SU-DHL-6 (cell line): ENCODE measurements at regions not wholly inside any gene's neighbourhood (a gene's known extent, or its start where the extent isn't known, plus 50 kb on each side); places are given as distances from the start of the nearest gene placed in this dataset.
"Not testable (repeated sequence)": the region's sequence is repeated elsewhere in the genome, so short reads cannot be mapped to it uniquely, and the experiment has no call there.

Source experiments
- H2AFZ ChIP-seq: fragments of 200-600 bp; sonication (generic); 2 replicates; pipeline ENCODE4 v1.6.1; 2014; ENCODE audit warnings: low read depth, mild to moderate bottlenecking, moderate library complexity, mixed read lengths, antibody characterized with exemption, low read length; ENCODE audit not compliant: severe bottlenecking
- H3F3A ChIP-seq: fragments of 200-600 bp; shearing (Covaris generic); 2 replicates; pipeline ENCODE4 v1.6.0; 2016; ENCODE audit warnings: antibody characterized with exemption, mild to moderate bottlenecking; ENCODE audit not compliant: insufficient read depth
- H3K27ac ChIP-seq: fragments of 200-600 bp; sonication (generic); 2 replicates; pipeline ENCODE4 v1.5.1; 2016; ENCODE audit warnings: low read depth, mild to moderate bottlenecking, low read length, moderate library complexity, mixed read lengths
- H3K27me3 ChIP-seq: fragments of 200-600 bp; sonication (generic), shearing (Covaris generic); 2 replicates; pipeline ENCODE4 v1.6.0; 2014; ENCODE audit warnings: mild to moderate bottlenecking, low read length
- H3K36me3 ChIP-seq: fragments of 200-600 bp; sonication (generic); 2 replicates; pipeline ENCODE4 v1.6.1; 2014; ENCODE audit warnings: mild to moderate bottlenecking, low read length, mixed read lengths
- H3K4me2 ChIP-seq: fragments of 300-600, 200-600 bp; shearing (Covaris generic), sonication (generic); 2 replicates; pipeline ENCODE4 v1.6.0; 2014; ENCODE audit warnings: low read length, low read depth, mild to moderate bottlenecking; ENCODE audit not compliant: poor library complexity, severe bottlenecking
- H3K4me3 ChIP-seq: fragments of 200-600 bp; sonication (generic); 2 replicates; pipeline ENCODE4 v1.5.1; 2014; ENCODE audit warnings: antibody characterized with exemption, low read length, mild to moderate bottlenecking, mixed read lengths; ENCODE audit not compliant: insufficient read depth, poor library complexity, severe bottlenecking
- H3K79me2 ChIP-seq: fragments of 200-600 bp; sonication (generic); 2 replicates; pipeline ENCODE4 v1.6.1; 2014; ENCODE audit warnings: mild to moderate bottlenecking, low read length, moderate library complexity; ENCODE audit not compliant: insufficient read depth
- H3K9ac ChIP-seq: fragments of 200-600 bp; sonication (generic); 2 replicates; pipeline ENCODE4 v1.7.0; 2014; ENCODE audit warnings: mild to moderate bottlenecking, low read length
- H3K9me2 ChIP-seq: fragments of 200-600 bp; sonication (generic); replicated peaks from 2 replicates; pipeline ENCODE4 v1.6.1; 2014; ENCODE audit warnings: low read length; ENCODE audit not compliant: insufficient read depth
- H3K9me3 ChIP-seq: fragments of 200-600 bp; sonication (generic); 2 replicates; pipeline ENCODE4 v1.6.1; 2014; ENCODE audit warnings: low read length, mixed read lengths; ENCODE audit not compliant: insufficient read depth
- H4K20me1 ChIP-seq: fragments of 200-600 bp; sonication (generic); 2 replicates; pipeline ENCODE4 v1.6.1; 2014; ENCODE audit warnings: low read depth, mild to moderate bottlenecking, antibody characterized with exemption, low read length, moderate library complexity, mixed read lengths
- EZH2phosphoT487 ChIP-seq: fragments of 200-600 bp; sonication (generic), shearing (Covaris generic); conservative IDR thresholded peaks from 2 replicates; pipeline ENCODE4 v1.6.1; 2018; ENCODE audit warnings: mild to moderate bottlenecking, antibody characterized with exemption, low read length, moderate library complexity, mixed read lengths
- TF ChIP-seq, protein P1 (sequence below): fragments of 200-600 bp; sonication (generic); IDR thresholded peaks from one replicate; pipeline ENCODE4 v1.5.1; 2017; ENCODE audit warnings: antibody characterized with exemption, mild to moderate bottlenecking, low read length, moderate library complexity; ENCODE audit not compliant: insufficient read depth, poor library complexity, severe bottlenecking

DNA sequence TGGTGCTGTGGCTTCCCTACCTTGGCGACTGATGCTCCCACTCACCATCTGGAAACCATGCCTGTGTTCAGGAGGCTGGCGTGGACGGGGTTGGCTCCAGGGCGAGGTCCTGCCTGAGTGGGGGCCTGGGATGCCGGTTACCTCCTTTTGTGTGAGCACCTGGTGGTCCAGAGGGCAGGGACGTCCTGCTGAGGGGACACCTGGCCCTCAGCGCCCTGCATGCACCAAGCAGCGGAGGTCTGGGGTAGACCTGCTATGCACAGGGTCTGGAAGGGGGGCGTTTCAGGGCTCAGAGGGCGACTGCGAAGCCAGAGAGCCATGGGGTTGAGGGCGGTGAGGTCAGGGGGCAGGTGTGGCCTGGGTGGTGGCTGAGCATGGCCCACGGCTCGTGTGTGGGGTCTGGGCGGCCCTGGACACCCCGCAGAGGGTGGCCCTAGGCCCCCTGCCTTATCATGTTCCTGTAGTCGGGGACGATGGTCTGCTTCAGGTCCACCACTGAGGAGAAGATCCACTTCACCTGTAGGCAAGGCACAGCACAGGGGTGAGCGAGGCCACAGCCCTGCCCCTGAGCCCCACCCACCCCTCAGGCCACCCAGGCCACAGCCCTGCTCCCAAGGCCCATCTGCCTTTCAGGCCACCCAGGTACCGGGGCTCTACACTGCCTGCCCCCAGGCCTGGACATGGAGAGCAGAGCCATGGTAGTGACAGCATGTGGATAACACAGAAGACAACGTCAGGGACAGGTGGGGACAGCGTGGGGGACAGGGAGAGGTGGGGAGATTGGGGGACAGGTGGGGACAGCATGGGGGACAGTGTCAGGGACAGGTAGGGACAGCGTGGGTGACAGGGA lies 95.3 kb downstream of the TMEM121 start:
- H3K4me3 ChIP-seq, H3K4me2 ChIP-seq, H3K9me2 ChIP-seq, H3K9ac ChIP-seq, H3K27ac ChIP-seq, H3K36me3 ChIP-seq, H3K9me3 ChIP-seq, H2AFZ ChIP-seq, H3K27me3 ChIP-seq, H3K79me2 ChIP-seq, H4K20me1 ChIP-seq, H3F3A ChIP-seq: not testable (repeated sequence)

DNA sequence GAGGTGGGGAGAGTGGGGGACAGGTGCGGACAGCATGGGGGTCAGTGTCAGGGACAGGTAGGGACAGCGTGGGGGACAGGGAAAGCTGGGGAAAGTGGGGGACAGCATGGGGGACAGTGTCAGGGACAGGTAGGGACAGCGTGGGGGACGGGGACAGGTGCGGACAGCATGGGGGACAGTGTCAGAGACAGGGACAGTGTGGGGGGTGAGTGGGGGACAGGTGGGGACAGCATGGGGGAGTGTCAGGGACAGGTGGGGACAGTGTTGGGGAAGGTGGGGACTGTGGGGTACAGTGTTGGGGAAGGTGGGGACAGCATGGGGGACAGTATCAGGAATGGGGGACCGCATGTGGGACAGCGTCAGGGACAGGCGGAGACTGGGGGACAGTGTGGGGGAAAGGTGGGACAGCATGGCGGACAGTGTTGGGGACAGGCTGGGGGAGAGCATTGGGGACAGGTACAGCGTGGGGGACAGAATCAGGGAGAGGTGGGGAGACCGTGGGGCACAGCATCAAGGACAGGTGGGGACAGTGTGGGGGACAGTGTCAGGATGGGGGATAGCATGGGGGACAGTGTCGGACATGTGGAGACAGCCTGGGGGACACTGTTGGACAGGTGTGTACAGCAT lies 96.1 kb downstream of the TMEM121 start:
- Histone ChIP-seq H3K9me2 (no peaks in the 10 kb centered on the region), H3F3A (no peaks in the 10 kb centered on the region), H3K9me3 (no peaks in the 10 kb centered on the region), H3K27me3 (no peaks in the 10 kb centered on the region), H3K79me2 (no peaks in the 10 kb centered on the region), H3K36me3 (no peaks in the 10 kb centered on the region), H3K4me3 (no peak overlapping the region), H4K20me1 (no peaks in the 10 kb centered on the region), H3K4me2 (no peak overlapping the region), H3K27ac (no peak overlapping the region), H3K9ac (no peak overlapping the region), H2AFZ (no peak overlapping the region)
- no peak for TF ChIP-seq EZH2phosphoT487
- TF ChIP-seq, protein P1, sequence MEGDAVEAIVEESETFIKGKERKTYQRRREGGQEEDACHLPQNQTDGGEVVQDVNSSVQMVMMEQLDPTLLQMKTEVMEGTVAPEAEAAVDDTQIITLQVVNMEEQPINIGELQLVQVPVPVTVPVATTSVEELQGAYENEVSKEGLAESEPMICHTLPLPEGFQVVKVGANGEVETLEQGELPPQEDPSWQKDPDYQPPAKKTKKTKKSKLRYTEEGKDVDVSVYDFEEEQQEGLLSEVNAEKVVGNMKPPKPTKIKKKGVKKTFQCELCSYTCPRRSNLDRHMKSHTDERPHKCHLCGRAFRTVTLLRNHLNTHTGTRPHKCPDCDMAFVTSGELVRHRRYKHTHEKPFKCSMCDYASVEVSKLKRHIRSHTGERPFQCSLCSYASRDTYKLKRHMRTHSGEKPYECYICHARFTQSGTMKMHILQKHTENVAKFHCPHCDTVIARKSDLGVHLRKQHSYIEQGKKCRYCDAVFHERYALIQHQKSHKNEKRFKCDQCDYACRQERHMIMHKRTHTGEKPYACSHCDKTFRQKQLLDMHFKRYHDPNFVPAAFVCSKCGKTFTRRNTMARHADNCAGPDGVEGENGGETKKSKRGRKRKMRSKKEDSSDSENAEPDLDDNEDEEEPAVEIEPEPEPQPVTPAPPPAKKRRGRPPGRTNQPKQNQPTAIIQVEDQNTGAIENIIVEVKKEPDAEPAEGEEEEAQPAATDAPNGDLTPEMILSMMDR: no peak

DNA sequence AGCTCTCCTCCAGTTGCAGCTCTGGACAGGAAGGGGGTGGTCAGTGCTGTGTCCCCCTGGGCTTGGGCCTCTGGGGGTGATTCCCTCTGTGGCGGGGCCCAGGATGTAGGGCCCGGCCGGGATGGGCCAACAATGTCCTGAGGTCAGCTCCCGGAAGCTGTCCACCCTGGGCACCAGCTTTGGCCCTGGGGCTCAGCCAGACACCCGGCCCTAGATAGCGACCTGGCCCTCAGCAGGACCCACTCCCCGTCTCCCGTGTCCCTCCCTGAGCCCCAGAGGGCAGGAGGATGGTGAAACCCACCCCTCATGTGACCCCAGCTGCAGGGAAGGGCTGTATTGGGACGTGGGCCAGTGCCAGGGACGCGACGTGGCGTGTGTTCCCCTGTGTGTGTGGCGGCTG lies 96.8 kb downstream of the TMEM121 start:
- not testable (repeated sequence) for H3K9ac ChIP-seq, H3K4me2 ChIP-seq, H3F3A ChIP-seq, H3K27ac ChIP-seq, H2AFZ ChIP-seq, H3K27me3 ChIP-seq, H3K9me3 ChIP-seq, H4K20me1 ChIP-seq, H3K79me2 ChIP-seq, H3K36me3 ChIP-seq, H3K9me2 ChIP-seq, H3K4me3 ChIP-seq

DNA sequence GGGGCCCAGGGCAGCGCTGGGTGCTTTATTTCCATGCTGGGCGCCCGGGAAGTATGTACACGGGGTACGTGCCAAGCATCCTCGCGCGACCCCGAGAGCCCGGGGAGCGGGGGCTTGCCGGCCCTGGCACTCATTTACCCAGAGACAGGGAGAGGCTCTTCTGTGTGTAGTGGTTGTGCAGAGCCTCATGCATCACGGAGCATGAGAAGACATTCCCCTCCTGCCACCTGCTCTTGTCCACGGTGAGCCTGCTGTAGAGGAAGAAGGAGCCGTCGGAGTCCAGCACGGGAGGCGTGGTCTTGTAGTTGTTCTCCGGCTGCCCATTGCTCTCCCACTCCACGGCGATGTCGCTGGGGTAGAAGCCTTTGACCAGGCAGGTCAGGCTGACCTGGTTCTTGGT lies 98.0 kb downstream of the TMEM121 start:
- not testable (repeated sequence) for H3K4me2 ChIP-seq, H3K9ac ChIP-seq, H3K4me3 ChIP-seq, H3F3A ChIP-seq, H4K20me1 ChIP-seq, H2AFZ ChIP-seq, H3K36me3 ChIP-seq, H3K79me2 ChIP-seq, H3K27me3 ChIP-seq, H3K9me2 ChIP-seq, H3K9me3 ChIP-seq
- peak overlapping the region; percentile 51; the same call in 1 of the 2 replicates for H3K27ac ChIP-seq

DNA sequence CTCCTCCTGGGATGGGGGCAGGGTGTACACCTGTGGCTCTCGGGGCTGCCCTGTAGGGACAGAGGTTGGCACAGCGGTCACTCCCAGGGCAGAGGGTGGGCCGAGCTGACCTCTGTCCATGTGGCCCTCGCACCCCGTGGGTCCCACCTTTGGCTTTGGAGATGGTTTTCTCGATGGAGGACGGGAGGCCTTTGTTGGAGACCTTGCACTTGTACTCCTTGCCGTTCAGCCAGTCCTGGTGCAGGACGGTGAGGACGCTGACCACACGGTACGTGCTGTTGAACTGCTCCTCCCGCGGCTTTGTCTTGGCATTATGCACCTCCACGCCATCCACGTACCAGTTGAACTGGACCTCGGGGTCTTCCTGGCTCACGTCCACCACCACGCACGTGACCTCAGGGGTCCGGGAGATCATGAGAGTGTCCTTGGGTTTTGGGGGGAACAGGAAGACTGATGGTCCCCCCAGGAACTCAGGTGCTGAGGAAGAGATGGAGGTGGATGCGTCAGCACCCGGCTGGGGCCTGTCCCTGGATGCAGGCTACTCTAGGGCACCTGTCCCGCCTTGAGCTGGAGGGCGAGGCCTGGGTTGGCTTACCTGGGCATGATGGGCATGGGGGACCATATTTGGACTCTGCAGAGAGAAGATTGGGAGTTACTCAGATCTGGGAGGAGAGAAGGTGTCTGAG lies 98.5 kb downstream of the TMEM121 start:
- H3K4me3 ChIP-seq, H4K20me1 ChIP-seq, H3K9me2 ChIP-seq, H3K9me3 ChIP-seq, H3K36me3 ChIP-seq, H3K27me3 ChIP-seq, H3K4me2 ChIP-seq, H3F3A ChIP-seq, H2AFZ ChIP-seq, H3K27ac ChIP-seq, H3K79me2 ChIP-seq, H3K9ac ChIP-seq: not testable (repeated sequence)

DNA sequence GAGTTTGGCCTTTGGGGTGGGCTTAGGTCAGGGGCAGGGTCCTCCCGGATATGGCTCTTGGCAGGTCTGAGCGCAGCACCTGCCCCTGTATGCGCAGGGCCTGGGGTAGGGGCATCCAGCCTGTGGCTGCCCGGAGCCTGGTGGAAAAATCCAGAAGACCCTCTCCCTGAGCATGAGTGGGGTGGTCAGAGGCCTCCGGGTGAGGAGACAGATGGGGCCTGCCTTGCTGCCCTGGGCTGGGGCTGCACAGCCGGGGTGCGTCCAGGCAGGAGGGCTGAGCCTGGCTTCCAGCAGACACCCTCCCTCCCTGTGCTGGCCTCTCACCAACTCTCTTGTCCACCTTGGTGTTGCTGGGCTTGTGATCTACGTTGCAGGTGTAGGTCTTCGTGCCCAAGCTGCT lies 99.1 kb downstream of the TMEM121 start:
- not testable (repeated sequence) for H3K4me2 ChIP-seq, H3K4me3 ChIP-seq, H3K79me2 ChIP-seq, H3K9ac ChIP-seq, H3K9me2 ChIP-seq, H3K27ac ChIP-seq, H2AFZ ChIP-seq, H3F3A ChIP-seq, H4K20me1 ChIP-seq, H3K36me3 ChIP-seq, H3K27me3 ChIP-seq, H3K9me3 ChIP-seq

DNA sequence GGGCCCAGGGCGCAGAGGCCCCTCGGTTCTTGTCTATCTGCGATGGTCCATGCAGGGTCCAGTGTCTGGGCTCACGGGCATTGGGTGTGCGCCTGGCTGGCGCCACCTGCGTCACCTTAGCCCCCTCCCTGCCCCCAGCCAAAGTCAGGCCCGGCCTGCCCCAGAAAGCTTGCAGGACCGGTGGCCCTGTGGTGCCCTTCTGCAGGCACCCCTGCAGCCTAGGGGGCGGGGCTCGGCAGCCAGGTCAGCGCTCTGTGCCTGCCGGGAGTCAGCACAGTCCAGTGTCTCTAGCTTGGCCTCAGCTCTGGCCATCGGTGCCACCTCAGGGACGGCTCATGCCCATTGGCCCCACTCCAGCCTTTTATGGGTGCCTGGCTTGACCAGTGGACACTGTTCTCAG lies 99.7 kb downstream of the TMEM121 start:
- peak overlapping the region; percentile 67 for H3K27ac ChIP-seq

More for the DNA sequence above, 99.7 kb downstream of the TMEM121 start:
- H3K9me2 ChIP-seq, H3K9me3 ChIP-seq, H2AFZ ChIP-seq, H3K36me3 ChIP-seq, H3K27me3 ChIP-seq, H3K79me2 ChIP-seq, H4K20me1 ChIP-seq, H3K4me3 ChIP-seq, H3F3A ChIP-seq, H3K4me2 ChIP-seq: not testable (repeated sequence)
- H3K9ac ChIP-seq: peak overlapping the region; percentile 31; the same call in 1 of the 2 replicates
